ENCODE measurements at regions not wholly inside any gene's neighbourhood (a gene's known extent, or its start where the extent isn't known, plus 50 kb on each side); places are given as distances from the start of the nearest gene placed in this dataset.

DNA sequence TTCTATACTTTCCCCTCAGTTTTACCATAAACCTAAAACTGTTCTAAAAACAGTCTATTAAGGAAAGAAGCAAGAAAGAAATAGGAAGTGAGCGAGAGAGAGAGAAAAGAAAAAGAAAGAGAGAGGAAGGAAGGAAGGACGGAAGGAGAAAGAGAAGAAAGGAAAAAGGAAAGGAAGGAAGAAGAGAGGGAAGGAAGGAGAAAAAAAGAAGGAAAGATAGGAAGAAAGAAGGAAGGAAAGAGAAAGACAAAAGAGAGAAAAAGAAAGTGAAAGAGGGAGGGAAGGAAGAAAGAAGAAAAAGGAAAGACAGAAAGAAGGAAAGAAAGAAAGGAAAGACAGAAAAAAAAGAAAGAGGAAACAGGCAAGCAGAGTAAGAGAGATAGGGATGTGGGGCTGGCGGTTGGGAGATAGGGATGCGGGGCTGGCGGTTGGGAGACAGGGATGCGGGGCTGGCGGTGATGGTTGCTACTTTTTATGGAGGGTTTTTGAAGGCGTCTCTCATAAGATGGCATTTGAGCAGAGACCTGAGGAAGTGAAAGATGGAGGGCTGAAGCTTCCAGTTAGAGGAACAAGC, 70.4 kb upstream of the IRF2BP2 start:
- TF ChIP-seq, protein P1, sequence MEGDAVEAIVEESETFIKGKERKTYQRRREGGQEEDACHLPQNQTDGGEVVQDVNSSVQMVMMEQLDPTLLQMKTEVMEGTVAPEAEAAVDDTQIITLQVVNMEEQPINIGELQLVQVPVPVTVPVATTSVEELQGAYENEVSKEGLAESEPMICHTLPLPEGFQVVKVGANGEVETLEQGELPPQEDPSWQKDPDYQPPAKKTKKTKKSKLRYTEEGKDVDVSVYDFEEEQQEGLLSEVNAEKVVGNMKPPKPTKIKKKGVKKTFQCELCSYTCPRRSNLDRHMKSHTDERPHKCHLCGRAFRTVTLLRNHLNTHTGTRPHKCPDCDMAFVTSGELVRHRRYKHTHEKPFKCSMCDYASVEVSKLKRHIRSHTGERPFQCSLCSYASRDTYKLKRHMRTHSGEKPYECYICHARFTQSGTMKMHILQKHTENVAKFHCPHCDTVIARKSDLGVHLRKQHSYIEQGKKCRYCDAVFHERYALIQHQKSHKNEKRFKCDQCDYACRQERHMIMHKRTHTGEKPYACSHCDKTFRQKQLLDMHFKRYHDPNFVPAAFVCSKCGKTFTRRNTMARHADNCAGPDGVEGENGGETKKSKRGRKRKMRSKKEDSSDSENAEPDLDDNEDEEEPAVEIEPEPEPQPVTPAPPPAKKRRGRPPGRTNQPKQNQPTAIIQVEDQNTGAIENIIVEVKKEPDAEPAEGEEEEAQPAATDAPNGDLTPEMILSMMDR (conservative IDR thresholded peaks at IDR 0.05; ENCODE audit: control insufficient read depth, insufficient read depth, low read depth, low read length): no peak

DNA sequence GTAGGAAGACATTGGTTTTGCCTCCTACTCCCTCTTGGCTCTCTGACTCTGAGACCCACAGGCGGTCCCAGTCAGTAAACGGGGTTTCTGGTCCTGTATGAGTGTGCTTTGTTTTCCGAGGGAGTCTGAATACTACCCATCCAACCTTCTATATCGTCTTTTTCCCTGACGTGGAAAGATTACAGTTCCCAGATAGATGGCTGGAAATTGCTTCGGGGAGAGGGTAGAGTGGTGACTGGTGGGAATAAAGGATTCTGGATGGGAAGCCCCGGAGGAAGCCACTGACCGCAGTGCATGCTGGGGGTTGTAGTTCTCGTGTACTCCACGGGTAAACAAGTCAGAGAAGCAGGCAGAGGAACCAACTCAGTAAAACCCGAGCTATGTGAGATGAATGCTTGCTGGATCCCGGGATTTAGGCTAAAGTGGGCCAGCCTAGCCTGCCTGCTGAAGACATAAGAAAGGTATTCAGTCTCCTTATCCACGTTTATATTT, 66.2 kb upstream of the IRF2BP2 start:
- TF ChIP-seq, protein P1 (conservative IDR thresholded peaks at IDR 0.05; ENCODE audit: control insufficient read depth, insufficient read depth, low read depth, low read length): no peak
- peak overlapping the region; percentile 39 for H3K4me3 ChIP-seq (ENCODE audit: control insufficient read depth, low read depth, low read length)
- DNase-seq (ENCODE audit: low read depth): peak; percentile 78

More for the DNA sequence above, 70.4 kb upstream of the IRF2BP2 start:
- no peak for DNase-seq (ENCODE audit: low read depth)
- no peak overlapping the region for H3K4me3 ChIP-seq (ENCODE audit: control insufficient read depth, low read depth, low read length)

DNA sequence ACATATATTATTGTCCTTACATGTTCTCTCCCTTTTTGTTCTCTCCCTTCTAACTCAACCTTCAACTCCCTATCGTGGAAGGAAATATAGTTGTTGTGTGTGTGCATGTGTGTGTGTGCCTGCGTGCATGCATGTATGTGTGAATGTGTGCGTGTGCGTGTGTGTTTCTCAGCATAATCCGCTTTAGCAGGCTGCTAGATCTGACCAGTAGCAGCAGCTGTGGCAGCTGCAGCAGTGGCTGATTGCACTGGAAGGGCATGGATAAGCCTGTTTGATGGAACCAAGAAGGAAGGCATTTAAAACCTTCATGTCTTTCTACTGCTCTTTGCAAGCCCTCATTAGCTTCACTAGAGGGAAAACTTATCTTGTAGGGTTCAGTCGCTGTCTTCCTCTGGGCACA, 65.6 kb upstream of the IRF2BP2 start:
- TF ChIP-seq, protein P1 (conservative IDR thresholded peaks at IDR 0.05; ENCODE audit: control insufficient read depth, insufficient read depth, low read depth, low read length): no peak
- H3K4me3 ChIP-seq (ENCODE audit: control insufficient read depth, low read depth, low read length): no peak overlapping the region
- DNase-seq (ENCODE audit: low read depth): no peak

DNA sequence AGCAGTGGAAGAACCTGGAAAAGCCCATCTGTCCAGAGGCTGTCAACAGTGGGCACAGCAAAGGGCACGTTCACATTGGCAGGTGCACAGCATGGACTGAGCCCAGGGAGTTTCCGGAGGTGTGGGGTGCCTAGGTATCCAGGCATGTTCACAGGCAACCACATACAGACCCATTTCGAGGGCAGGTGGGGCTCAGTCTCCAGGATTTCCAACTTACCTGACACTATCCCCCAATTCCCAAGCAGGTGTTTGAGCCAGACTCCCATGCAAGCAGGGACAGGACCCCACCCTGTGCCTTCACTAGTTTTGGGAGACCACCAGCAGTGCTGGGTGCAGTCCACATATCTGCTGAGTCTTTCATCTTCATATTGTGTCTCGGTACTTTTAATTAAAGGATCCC, 65.0 kb upstream of the IRF2BP2 start:
- DNase-seq (ENCODE audit: low read depth): no peak
- H3K4me3 ChIP-seq (ENCODE audit: control insufficient read depth, low read depth, low read length): no peak overlapping the region
- TF ChIP-seq, protein P1 (conservative IDR thresholded peaks at IDR 0.05; ENCODE audit: control insufficient read depth, insufficient read depth, low read depth, low read length): no peak

DNA sequence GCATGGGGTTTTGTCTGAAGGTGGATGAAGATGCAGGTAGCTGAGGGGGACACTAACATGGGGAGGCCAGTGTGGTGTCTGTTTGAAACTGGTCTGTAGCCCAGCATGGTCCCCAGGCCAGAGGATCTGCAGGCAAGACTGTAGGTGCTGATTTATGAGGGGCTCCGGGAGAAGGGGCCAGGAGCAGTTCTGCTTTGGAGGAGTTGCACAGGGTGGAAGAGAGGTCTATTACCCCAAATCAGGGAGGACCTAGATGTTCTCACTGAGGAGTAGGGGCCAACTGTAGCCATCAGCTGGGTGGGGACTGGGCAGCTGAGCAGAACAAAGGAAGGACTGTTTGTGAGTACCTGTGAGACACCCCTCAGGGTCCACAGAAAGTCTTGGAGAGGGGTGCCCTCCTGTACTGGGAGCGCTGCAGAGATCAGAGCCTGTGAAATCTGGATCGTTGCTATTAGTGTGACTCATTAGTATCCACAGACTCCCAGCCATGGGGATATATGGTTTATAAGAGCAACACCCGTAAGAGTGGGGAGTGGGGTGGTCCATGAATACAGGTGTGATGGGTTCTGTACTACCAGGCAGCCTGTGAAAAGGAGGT, 64.3 kb upstream of the IRF2BP2 start:
- DNase-seq (ENCODE audit: low read depth): no peak
- TF ChIP-seq, protein P1 (conservative IDR thresholded peaks at IDR 0.05; ENCODE audit: control insufficient read depth, insufficient read depth, low read depth, low read length): no peak

DNA sequence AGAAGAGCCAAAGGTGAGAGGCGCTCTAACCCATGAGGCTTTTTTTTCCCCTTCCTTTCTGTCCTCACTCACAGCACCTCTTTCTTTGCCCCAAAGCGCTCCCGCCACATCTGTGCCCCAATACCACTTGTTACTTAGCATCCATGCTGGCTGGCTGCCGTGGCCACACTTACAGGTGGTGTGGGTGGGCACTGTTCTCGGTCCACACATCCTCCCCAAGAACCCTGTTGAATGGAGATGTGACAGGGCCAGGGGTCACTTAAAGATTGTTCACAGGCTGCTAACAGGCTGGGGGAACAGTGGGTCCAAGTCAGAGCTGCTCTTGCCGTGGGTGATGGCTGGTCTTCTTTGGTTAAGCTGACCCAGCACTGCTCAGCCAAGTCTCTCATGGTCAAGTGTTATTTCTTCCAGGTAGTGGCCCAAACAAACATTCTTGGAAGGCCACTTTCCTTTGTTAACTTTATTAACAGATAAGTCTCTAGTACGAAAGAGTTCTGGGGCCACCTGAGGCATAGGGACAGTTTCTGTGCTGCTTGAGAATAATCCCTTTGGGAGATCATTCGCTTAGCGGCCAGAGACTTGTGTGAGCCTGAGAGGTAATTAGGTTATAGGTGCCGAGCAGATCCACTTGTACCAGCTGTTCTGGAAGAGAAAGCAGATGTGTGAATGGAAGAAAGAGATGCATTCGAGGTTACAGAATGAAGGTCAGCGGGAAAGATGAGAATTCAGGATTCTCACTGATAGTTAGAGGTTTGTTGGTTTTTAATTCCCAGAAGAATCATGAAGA, 62.6 kb upstream of the IRF2BP2 start:
- TF ChIP-seq, protein P1 (conservative IDR thresholded peaks at IDR 0.05; ENCODE audit: control insufficient read depth, insufficient read depth, low read depth, low read length): no peak
- DNase-seq (ENCODE audit: low read depth): no peak
- no peak overlapping the region for H3K4me3 ChIP-seq (ENCODE audit: control insufficient read depth, low read depth, low read length)

More for the DNA sequence above, 64.3 kb upstream of the IRF2BP2 start:
- H3K4me3 ChIP-seq (ENCODE audit: control insufficient read depth, low read depth, low read length): no peak overlapping the region

All from fibroblast of mammary gland (primary cell).